Esophagus squamous epithelium (tissue), 5 donors: ENCODE measurements at regions not wholly inside any gene's neighbourhood (a gene's known extent, or its start where the extent isn't known, plus 50 kb on each side); places are given as distances from the start of the nearest gene placed in this dataset.

Experiments
- DNase-seq: peaks from one replicate; lab custom pipeline; 2025; lab: John Stamatoyannopoulos, UW
- H3K27ac ChIP-seq, 4 donors: fragments of 200-600 bp; sonication (generic); one replicate each; pipeline ENCODE4 v1.5.1; 2016 to 2019; ENCODE audit warnings: mild to moderate bottlenecking in 1 of 4
- H3K27me3 ChIP-seq, 4 donors: fragments of 200-600 bp; sonication (generic); 1 replicate in 3 of 4; 2 replicates in 1 of 4; pipeline versions ENCODE4 v1.5.1 to v1.6.0; 2017 to 2021; ENCODE audit warnings: antibody characterized with exemption in 1 of 4
- H3K36me3 ChIP-seq, 3 donors: fragments of 200-600 bp; sonication (generic); one replicate each; pipeline ENCODE4 v1.5.1; 2016 to 2019
- H3K4me1 ChIP-seq, 3 donors: fragments of 200-600 bp; sonication (generic); one replicate each; pipeline ENCODE4 v1.5.1; 2017 to 2019
- H3K4me3 ChIP-seq, 4 donors: fragments of 200-600 bp; sonication (generic); 1 replicate in 3 of 4; 2 replicates in 1 of 4; pipeline ENCODE4 v1.5.1; 2016 to 2019; ENCODE audit warnings: mild to moderate bottlenecking in 2 of 4, moderate library complexity in 1 of 4
- H3K9me3 ChIP-seq, 3 donors: fragments of 200-600 bp; sonication (generic); one replicate each; pipeline ENCODE4 v1.5.1; 2016 to 2019
- CTCF ChIP-seq, 6 experiments: fragments of 450-650 bp in 4 of 6; fragments of 200-600 bp in 2 of 6; sonication (generic) in 2 of 6; IDR thresholded peaks; one replicate each; pipeline ENCODE4 v1.5.1; 2016 to 2019; ENCODE audit warnings: antibody characterized with exemption in 6 of 6, mild to moderate bottlenecking in 4 of 6, moderate library complexity in 4 of 6
- POLR2A ChIP-seq, 4 donors: fragments of 450-650 bp; IDR thresholded peaks; one replicate each; pipeline ENCODE4 v1.6.1; 2017; ENCODE audit warnings: antibody characterized with exemption in 4 of 4, mild to moderate bottlenecking in 4 of 4, moderate library complexity in 3 of 4
- WGBS, 2 donors: methylation state at CpG; one replicate each; pipeline ENCODE4 v1.1.5; 2018; 5-methylcytosine and 5-hydroxymethylcytosine counted together
- intact Hi-C: fragments of 100-400 bp; cut with DNase I; formaldehyde crosslinking; loops from one replicate; pipeline ENCODE4 v1.15.0; 2022
- donor health status: DM: yes; HTN: yes; CAD: no.

DNA sequence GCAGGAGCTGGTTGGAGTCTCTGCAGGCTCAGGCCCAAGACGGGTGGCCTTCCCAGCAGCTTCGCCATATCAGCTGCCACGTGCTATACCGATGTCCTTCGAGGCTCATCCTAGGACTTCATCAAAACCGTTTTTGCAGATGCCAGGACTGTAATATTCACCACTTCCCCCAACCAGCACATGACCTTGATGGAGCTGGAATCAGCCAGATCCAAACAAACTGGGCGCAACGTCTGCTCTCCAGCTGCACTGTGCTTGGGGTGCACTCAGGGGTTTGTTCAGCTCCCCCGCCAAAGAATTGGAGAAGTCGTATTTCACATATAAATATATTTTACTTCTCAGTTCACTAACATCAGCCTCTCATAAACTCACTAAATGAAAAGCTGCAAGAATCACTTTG, 149.5 kb upstream of the DIO3 start:
- Histone ChIP-seq H3K36me3 (no peaks in the 10 kb centered on the region), H3K27me3 (peaks cover 0 to 5% (median 2%) of the 10 kb centered on the region in 4 donors), H3K4me3 (no peak overlapping the region), H3K9me3 (no peaks in the 10 kb centered on the region), H3K4me1 (peaks cover 0 to 12% (median 5%) of the 10 kb centered on the region in 3 donors), H3K27ac (no peak overlapping the region)
- no peak for DNase-seq
- 78 to 92% methylated on average over 8 to 9 of the region's 10 CpGs for WGBS, 2 donors
- TF ChIP-seq CTCF (IDR thresholded peaks at IDR 0.05) (no peak), POLR2A (IDR thresholded peaks at IDR 0.05) (no peak)
- intact Hi-C loops: no loop called here

DNA sequence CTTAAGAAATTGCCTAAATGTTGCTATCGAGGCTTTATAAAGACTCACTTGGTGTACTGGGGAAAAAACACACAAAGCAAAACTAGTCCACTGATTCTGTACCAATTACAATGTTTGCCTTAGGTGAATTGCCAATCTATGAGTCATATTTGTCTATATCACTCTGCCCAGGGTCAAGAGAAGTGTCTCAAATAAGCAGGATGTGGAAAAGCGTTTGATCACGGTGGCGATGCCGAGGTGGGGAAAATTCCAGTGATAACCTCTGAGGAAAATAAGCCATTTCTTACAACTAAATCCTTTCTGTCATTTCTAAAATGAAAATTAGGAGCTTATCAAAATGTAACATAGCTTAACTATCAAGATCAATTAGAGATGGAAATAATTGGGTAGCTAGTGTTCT, 148.6 kb upstream of the DIO3 start:
- Histone ChIP-seq H3K27ac (no peak overlapping the region), H3K27me3 (peaks cover 0 to 4% (median 1%) of the 10 kb centered on the region in 4 donors), H3K36me3 (no peaks in the 10 kb centered on the region), H3K4me3 (no peak overlapping the region), H3K9me3 (no peaks in the 10 kb centered on the region), H3K4me1 (peaks cover 0 to 6% (median 4%) of the 10 kb centered on the region in 3 donors)
- DNase-seq: no peak
- no peak for TF ChIP-seq CTCF (IDR thresholded peaks at IDR 0.05)
- no peak for TF ChIP-seq POLR2A (IDR thresholded peaks at IDR 0.05)
- intact Hi-C loops: no loop called here
- 30 to 40% methylated on average over 5 of the region's 5 CpGs for WGBS, 2 donors

DNA sequence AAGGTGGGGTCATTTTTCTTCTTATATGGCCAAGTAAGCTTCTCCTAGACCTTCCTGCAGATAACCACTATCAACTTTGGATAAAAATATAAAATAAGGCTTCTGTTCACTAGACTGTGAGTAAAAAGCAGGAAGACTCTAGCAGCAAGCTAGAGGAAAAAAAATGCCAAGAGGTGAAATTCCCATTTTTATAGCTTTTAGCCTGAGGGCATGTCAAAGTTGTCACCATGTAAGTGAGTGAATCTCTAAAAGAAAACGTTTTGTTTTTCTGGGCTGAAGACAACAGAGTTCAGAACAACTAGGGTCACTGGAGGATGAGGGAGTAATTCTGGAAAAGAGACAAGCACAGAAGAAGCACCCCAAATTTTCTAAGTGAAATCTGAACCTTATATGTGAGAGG, 143.9 kb upstream of the DIO3 start:
- 14 to 16% methylated on average over 1 of the region's 1 CpG for WGBS, 2 donors
- intact Hi-C loops: no loop called here
- TF ChIP-seq POLR2A (IDR thresholded peaks at IDR 0.05) (no peak), CTCF (IDR thresholded peaks at IDR 0.05) (no peak)
- H3K36me3 ChIP-seq: no peaks in the 10 kb centered on the region
- no peaks in the 10 kb centered on the region for H3K9me3 ChIP-seq
- H3K4me3 ChIP-seq: no peak overlapping the region
- no peak for DNase-seq
- H3K27ac ChIP-seq: no peak overlapping the region
- no peaks in the 10 kb centered on the region for H3K4me1 ChIP-seq
- peaks cover 0 to 4% (median 2%) of the 10 kb centered on the region in 4 donors for H3K27me3 ChIP-seq

GRCh38 chr14:101418601-101419000, 142.7 kb upstream of the DIO3 start:
- no peak for TF ChIP-seq CTCF (IDR thresholded peaks at IDR 0.05)
- TF ChIP-seq POLR2A (IDR thresholded peaks at IDR 0.05): no peak
- intact Hi-C loops: no loop called here
- Histone ChIP-seq H3K4me1 (no peaks in the 10 kb centered on the region), H3K4me3 (no peak overlapping the region), H3K9me3 (no peaks in the 10 kb centered on the region), H3K36me3 (no peaks in the 10 kb centered on the region), H3K27me3 (peaks cover 0 to 4% (median 2%) of the 10 kb centered on the region in 4 donors), H3K27ac (no peak overlapping the region)
- DNase-seq: no peak
- WGBS, 2 donors: 42 to 44% methylated on average over 1 of the region's 1 CpG

- Histone ChIP-seq H3K36me3 (no peaks in the 10 kb centered on the region), H3K4me1 (no peaks in the 10 kb centered on the region), H3K4me3 (no peak overlapping the region), H3K27ac (no peak overlapping the region), H3K9me3 (no peaks in the 10 kb centered on the region), H3K27me3 (no peaks in the 10 kb centered on the region)
- TF ChIP-seq POLR2A (IDR thresholded peaks at IDR 0.05) (no peak), CTCF (IDR thresholded peaks at IDR 0.05) (no peak)
- WGBS, 2 donors: 92 to 93% methylated on average over 3 of the region's 3 CpGs
- intact Hi-C loops: no loop called here
- DNase-seq: no peak
Measured at GRCh38 chr14:101426466-101426865, 134.8 kb upstream of the DIO3 start.
